ENCODE measurements at regions not wholly inside any gene's neighbourhood (a gene's known extent, or its start where the extent isn't known, plus 50 kb on each side); places are given as distances from the start of the nearest gene placed in this dataset.

DNA sequence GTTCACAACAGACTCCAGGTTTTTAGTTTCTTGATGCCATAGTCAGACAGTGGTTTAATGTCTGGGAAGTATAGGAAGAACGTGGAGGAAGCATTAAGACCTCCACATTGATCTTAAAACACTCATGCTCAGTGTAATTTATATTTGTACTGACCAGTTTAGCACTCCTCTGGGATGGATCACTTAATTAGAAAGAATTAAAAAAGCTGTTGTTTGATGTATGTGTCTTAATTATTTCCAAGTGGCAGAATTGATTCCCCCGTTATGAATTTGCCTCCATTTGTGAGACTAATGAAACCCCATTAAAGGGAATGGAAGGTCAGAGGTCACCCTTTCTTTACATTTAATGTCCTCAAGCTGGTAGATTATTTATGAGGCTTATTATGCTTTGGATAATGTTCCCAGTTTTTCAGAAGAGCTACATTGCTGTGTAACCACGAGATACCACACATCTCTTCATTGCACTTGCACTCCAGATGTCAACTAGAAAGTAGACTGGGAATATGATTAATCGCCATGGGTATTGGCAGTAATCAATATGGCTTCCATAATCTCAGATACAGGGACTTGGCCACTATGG lies 270.0 kb upstream of the JAG1 start:
- no peak for TF ChIP-seq CREB1 (CRISPR knock-in tag; IDR thresholded peaks at IDR 0.05; ENCODE audit: low read depth)
- TF ChIP-seq EZH2phosphoT487 (IDR thresholded peaks at IDR 0.05; ENCODE audit: unreplicated experiment) = no peak

Data from GM23338 (cell line).